Stromal cell of bone marrow (primary cell): ENCODE measurements at regions not wholly inside any gene's neighbourhood (a gene's known extent, or its start where the extent isn't known, plus 50 kb on each side); places are given as distances from the start of the nearest gene placed in this dataset.

Experiments used
- DNase-seq: peaks from one replicate; pipeline ENCODE4 v3.0.0-alpha.2; 2012; ENCODE audit warnings: low read depth

DNA sequence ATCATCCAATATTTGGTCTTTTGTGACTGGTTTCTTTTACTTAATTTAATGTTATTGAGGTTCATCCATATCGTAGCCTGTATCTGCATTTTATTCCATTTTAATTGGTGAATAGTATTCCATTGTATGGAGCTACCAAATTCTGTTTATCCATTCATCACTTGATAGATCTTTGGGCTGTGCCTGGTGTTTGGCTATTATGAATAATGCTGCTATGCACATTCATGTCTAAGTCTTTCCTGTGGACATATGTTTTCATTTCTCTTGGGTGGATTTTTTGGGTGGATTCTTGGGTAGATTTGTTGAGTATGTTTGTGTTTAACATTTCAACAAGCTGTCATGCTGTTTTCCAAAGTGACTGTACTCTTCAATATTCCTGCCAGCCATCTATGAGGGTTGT is 52.5 kb upstream of the NEDD4L start:
- DNase-seq = no peak

DNA sequence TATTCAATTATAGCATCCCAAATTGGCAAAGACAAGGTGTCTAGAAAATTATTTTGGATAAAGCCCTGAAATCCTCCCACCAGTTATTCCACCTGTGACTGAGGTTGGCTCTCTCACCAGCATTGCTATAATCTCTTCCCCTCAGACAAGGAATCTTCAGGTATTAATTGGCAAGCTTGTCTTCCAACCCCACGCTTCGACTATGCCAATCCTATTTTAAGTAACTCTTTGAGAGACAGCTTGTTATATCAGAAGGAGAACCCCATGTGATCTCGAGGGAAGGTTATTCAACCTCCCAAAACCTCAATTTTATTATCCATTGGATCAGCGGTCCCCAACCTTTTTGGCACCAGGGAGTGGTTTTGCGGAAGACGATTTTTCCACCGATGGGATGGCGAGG is 54.5 kb upstream of the NEDD4L start:
- no peak for DNase-seq

DNA sequence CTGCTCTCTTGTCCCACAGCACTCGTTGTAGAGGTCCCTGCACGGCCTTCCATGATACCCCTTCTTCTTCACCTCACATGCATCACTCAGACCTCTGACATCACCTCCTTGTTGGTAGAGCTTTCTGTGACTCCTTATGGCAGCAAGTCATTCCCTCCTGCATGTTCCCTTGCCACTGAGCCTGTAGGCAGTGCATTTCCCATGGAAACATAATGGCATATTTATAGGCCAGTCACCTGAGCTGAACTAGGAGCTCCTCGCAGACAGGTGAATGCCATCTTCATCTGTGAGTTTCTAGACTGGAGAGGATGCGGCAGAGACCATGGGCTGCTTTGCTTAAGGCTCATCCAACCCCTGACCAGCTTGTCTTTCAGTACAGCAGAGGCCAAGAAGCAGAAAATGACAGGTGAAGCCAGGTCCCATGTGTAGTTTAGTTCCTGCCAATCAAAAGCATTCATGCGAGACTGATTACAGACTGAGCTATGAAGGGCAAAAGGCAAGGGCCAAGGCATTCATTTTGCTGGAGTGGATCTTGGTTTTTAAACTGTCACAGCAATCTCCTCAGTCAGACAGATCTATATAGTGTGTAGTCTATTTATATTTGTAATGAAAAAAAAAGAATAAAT is 59.4 kb upstream of the NEDD4L start:
- no peak for DNase-seq

DNA sequence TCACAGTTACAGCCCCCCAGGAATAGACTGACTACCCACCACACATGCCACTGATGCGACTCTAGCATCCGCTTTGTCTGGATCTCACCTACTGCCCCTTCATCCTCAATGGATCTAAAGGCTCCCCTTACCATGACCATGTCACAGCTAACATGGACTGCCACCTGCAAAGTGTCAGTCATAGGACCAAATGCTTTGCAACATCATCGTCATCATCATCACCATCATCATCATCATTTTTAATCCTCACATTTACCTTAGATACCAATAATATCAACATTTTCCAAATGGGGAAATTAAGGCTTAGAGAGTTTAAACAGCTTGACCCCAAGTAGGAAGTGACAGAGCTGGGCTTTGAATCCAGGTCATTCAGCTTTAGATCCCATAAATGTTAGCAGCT is 60.1 kb upstream of the NEDD4L start:
- no peak for DNase-seq

DNA sequence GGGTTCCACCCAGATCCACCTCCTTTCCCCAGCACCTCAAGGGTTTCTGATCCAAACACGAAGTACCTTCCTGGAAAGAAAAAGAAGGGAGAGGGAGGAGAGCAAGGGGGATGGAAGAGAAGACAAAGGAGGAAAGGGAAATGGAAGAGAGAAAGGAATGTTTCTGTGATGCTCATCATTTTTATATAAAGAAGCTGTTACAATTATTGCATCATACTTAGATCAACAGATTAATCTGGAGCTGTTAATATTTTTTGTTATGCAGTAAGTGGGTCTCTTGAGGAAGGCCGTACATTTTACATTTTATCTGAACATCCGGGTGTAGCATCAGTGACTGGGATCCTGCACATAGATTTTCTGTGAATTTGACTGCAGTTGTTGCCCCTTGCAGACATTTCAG is 60.6 kb upstream of the NEDD4L start:
- DNase-seq = no peak

DNA sequence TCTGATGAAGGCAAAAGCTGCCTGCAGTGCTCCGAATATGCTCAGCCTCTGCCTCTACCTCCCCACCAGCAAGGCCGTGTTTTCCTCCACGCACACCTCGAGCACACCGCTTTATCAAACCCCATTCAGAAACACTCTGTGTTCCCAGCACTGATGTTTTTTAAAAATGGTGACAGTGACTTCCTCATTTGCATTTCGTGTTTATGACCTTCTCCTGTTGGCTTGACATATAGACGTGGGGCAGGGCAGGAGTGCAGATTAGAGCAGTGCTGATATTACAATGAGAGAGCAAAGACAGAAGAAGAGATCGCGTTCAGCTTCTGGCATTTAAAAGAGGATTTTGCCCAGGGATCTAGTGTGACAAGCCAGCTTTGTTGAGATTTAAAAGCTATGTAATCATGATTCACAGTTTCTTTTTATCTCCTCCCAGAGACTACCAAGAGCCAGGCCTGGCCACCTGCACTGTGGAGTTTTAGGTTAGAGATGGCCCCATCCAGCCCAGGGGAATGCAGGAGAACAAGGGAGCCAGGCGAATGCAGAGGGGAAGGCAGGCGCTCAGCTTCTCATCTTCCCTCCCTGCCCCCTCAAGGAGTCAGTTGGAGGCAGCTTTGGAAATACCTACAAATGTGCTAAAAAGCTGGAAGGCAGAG is 61.5 kb upstream of the NEDD4L start:
- no peak for DNase-seq

DNA sequence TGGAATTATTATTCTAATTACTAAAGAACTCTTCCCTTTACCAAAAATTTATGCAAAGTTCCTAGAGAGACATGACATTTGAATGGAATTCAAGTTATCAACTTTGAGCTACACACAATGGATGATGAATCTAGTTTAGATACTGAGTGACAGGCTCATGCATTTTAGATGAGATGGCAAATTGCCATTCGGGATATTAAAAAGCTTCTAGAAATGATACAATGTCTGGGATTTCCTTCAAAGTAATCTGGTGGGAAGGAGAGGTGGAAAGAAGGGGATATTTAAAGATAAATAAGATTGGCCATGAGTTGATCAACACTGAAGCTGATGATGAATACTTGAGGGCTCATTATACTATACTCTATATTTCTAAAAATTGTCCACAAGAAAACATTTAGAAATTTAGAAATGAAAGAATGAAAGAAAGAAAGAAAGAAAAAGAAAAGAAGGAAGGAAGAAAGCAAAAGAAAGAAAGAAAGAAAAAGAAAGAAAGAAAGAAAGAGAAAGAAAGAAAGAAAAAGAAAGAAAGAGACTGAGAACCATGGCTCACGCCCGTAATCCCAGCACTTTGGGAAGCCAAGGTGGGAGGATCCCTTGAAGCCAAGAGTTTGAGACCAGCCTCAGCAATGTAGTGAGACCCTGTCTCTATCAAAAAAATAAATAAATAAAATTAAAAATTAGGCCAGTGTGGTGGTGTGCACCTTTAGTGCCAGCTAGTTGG is 62.6 kb upstream of the NEDD4L start:
- no peak for DNase-seq

DNA sequence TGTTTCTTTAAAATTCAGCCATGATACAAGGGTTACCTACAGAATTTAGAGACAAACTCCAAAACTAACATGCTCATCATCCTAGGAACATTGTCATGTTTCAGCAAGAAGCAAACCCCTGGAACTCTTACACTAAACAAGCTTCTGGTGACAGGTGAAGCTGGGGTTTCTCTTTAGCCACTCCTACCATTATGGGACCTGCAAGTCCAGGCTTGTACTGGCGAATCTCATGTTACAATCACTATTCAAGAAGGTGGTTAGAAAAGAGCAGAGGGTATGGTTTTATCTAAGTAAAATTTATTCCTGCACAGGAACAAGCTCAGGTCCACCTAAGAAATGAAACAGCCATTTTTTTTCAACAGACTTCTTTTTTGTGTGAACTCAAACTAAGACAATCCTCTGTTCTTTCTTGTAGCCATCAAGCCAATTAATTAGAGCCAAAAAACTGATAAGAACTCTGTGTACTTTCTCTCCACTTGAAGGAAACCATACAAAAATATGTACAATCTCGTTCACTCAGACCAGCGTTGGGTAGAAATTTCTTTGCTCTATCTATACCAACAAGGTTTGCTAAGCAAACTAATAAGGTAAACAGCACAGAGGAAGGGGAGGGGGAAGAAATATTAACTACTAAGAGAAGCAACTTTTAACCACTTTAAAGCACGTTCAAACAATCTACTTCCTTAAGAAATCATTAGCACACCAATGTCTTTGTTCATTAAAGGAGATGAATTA is 63.3 kb upstream of the NEDD4L start:
- no peak for DNase-seq

DNA sequence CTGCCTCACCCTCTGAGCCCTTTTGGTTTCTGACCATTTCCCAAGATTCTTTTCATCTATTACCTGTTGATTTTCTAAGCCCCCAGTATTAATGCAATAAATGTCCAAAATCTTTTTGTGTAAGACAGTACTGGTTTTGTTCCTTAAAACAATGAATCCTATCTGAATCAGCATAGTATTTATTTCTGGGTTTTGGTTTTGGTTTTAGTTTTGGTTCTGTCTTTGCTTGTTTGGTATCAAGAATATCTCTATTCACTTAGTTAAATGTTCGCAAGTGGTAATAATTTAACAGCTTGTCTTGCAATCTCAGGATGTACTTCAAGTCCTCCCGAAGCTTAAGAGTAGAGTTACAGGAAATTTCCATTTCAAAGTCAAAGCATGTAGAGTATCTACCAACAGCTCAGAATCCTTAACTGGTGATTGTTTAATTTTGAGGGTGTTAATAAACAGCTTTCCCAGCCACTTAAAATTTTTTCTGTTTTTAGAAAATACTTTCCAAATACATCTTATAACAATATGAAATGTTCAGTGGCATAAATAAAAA is 67.7 kb upstream of the NEDD4L start:
- no peak for DNase-seq

DNA sequence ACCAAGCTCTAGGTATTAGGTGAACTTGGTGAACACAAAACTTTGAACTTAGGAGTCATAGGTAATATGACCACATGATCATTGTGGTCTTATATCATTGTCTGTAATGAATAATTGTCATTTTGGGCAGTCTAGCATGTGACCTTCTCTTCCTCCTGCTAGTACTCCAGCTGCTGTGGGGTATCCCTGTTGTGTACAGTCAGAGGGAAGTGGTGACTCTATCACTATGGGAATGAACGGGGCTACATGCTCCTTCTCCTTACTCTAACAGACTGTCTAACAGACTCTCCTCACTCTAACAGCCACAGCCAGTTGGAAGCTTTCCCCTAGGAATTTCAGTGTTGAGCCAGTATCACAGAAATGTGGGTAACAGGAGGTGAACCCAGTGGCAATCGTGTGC is 68.2 kb upstream of the NEDD4L start:
- DNase-seq = no peak

DNA sequence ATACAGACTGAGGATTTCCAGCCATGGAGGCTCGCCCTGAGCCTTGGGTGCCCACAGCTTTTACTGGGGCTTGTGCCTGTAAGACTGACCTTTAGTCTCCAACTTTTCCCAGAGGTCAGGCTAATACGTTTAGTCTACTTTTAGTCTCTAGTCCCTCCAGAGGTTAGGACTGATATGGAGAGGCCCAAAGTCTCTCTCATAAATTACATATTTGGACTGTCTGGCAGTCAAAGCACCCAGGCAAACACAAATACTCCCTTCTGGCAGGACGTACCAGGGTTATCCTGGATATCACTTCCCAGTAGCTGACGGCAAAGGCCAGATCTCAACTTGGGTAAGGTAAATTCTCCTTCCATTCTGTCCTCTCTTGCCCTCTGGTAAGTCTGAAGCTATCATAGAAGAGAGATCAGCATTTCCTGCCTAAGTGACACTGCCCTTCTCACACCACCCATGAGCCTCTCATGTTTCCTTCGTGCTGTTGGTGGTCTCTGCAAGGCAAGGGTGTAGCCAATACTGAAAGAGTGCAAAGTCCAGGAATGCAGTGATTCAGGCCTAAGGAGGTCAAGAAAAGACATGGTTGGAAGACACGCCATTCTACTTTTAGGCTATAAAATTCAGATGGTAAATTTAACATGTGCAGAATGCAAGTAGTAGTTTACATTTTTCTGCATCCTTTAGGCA is 69.3 kb upstream of the NEDD4L start:
- DNase-seq = no peak

DNA sequence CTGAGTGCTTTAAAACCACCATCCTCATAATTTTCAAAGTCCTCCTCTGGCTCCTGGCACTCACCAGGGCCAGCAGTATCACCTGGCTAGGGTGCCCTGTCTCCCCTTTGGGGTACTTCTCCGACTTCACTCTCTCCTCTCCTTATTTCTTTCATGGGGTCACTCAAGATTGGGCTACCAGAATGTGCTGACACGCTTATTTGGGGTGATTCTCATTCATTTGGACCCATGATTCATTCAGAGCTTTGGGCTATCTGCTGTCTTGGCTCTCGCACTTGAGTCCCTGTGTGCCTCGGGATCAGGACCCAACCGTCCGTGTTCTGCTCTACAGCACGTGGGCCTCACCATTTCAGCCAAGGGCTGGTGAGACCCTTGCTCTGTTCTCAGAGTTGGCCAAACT is 70.1 kb upstream of the NEDD4L start:
- no peak for DNase-seq

DNA sequence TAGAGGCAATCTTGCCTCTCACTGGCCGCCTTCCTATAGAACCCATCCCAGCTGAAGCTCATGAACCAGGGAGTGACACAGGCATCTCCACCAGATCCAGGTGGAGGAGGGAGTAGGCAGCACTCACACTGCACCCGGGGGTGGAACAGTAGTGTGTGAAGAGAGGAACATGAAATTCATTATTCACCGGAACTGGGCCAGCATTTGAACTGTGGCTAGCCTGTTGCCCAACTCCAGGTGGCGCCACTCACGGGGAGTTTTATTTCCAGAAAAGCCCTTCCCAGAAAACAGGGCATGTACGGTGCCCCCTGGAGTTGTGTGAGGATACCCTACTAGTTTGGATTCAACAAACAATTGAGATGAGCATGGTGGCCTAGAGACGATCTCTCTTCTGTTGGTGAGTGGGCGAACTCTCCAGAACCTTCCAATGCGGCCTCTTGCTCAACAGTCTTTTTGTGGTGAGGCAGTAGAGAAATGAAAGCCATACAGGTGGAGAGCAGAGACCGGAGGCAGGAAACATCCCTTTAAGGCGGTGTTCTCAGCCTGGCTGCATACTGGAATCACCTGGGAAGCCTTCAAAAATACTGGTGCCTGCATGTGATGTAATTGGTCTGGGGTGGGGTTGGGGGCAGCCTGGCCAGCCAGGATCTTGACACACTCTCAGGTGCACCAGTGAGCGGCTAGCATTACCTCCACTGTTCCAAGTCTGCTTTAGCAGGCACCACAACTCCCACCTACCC is 73.5 kb upstream of the NEDD4L start:
- no peak for DNase-seq

DNA sequence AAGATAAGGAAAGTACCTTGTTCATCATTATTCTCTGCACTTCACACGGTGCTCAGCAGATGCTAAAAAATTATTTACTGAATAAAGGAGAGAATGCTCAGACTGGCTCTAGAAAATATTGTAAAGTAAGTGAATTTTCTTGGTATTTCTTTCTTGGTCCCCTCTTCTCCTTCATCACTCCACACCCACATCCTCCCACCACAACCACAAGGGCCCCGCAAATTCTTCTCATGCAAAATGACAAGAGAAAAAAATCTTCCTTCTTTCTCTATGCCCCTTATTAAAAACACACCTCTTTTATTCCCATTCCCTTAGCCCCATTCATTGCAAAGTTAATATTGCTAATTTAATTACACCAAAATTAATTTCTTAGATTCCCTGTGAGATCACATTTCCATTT is 74.2 kb upstream of the NEDD4L start:
- DNase-seq = no peak

DNA sequence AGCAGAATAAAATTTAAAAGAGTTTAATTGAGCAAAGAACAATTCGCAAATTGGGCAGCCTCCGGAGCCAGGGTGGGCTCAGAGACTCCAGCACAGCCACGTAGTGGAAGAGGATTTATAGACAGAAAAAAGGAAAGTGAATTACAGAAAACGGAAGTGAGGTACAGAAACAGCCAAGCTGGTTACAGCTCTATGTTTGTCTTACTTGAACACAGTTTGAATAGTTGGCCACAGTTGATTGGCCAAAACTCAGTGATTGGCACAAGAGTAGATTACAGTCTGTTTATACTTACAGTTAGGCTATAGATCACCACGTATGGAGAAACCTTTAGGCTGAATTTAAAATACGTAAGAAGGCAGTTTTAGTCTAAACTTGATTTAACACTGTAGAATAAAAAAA is 78.8 kb upstream of the NEDD4L start:
- DNase-seq = no peak

DNA sequence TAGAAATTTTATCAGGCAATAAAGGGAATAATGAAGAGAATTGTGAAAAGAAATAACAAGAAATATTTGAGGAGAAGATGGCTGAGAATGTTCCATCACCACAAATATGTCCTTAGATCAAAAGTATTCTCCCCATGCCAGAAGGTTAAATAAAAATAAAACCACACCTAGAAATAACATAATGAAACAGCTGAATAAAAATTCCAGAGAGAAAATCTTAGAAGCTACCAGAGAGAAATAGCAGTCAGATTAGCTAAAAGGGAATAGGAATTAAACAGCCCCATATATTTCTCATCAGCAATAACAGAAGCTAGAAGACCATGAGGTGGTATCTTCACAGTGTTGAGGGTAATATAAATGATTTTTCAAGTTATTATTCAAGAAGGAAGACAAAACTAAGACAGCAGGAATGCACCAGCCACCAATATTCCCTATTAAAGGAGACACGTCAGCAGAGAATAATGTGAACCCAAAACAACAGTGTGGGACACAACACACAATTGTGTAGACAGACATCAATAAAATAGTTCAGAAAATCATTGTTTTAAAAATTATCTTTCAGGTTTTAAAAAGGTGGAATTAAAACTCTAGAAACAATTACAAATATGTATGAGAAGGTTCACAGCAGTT is 82.0 kb upstream of the NEDD4L start:
- no peak for DNase-seq

DNA sequence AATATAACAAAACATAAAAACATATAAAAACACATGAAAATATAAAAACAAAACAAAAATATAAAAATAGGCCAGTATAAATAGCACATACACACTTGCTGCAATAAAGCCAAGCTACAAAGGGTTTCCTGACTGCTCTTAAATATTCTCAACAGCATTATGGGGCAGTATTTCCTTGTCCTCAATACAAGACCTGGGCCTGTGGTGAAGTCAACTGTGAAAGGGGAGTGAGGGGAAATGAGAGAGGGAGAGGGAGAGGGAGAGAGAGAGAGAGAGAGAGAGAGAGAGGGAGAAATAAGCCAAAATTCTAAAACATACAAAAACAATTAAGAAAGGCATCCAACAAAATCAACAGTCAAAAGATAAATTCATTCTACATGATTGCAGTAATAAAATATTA is 82.6 kb upstream of the NEDD4L start:
- DNase-seq = no peak

DNA sequence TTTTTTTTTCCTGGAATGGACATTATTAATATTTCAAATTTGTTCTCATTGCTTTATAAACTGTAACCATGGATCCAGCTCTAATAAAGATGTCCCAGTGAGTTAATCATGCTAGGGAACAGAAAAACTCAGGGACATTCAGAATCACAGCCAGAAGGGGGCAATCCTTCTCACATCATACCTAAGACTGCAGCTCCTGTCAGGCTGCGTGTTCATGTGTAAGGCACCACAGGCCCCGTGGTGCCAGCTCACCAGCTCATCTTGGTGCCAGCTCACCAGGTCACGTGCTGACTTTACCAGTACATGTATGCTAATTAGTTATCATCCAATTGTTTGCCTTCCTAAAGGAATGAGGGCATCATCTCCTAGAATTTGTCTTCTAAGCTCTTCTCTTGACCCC is 84.7 kb upstream of the NEDD4L start:
- DNase-seq = peak; percentile 43

DNA sequence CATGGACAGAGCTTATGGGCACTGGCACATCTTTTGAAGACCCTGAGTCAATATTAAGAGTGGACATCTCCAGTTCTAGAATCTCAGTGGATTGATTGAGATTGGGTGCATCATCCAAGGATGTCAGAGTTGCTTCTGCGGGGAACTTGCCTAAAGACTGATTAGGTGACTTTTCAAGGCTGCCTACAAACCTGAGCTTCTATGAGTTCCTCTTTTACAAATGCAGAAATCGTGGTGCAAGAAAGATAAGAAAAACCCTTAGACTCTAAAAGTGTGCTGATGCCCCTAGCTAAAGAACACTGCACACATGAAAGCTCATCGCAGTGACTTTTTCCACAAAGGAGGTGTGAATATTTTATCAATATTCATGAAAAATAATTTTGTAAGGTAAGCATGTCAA is 86.8 kb upstream of the NEDD4L start:
- DNase-seq = no peak

DNA sequence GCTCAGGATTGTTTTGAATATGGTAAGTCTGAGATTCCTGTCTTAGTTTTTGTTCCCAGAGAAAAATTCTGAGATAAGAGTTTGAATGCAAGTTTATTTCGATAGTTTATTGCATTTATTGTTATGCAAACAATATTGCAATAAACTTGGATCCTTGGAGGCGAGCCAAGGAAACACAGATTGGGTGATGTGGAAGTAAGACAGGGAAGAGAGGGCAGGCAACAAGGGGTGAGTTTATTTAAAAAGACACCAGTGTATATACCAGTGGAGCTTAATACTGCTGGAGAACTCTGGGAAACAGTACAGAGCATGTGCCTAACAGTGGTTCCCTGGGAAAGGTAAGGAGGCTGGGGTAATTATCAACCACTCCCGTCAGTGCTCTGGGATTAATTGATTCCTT is 87.5 kb upstream of the NEDD4L start:
- no peak for DNase-seq

DNA sequence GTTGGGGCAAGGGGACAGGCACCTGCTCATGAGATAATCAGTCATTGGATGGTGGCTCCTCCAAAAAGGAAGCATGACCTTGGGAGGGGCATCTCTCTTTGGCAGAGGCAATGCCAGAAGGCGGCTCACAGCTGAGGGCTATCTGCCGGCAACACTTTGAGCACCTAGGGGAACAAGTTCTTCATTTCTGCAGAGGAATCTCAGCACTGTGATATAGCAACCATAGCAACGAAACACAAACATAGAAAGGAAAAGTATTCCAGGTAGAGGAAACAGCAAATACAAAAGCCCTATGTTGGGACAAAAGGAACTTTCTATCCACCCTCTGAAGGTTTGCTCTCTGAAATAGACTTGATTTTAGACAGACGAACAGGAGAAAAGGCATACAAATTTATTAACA is 89.1 kb upstream of the NEDD4L start:
- DNase-seq = no peak
